B cell (primary cell): ENCODE measurements at regions not wholly inside any gene's neighbourhood (a gene's known extent, or its start where the extent isn't known, plus 50 kb on each side); places are given as distances from the start of the nearest gene placed in this dataset.

Source experiments
- ATAC-seq: fragments of 200-7000 bp; cut with Tn5 transposase; one replicate; pipeline ENCODE4 v1.10.0; 2021; ENCODE audit warnings: low read depth, mild to moderate bottlenecking, moderate number of reproducible peaks, moderate library complexity
- CTCF ChIA-PET: fragments of 350-600 bp; sonication (Branson Sonifier 250); formaldehyde crosslinking; loops from one replicate; lab custom pipeline; 2021; ENCODE audit warnings: antibody characterized with exemption, inconsistent platforms; lab: Charles Lee
- POLR2A ChIA-PET: fragments of 350-600 bp; sonication (Branson Sonifier 250); formaldehyde crosslinking; loops from one replicate; lab custom pipeline; 2021; ENCODE audit warnings: antibody characterized with exemption; lab: Charles Lee
- DNase-seq: peaks from one replicate; pipeline ENCODE4 v3.0.0; 2013
- H2AFZ ChIP-seq: 2 replicates; pipeline ENCODE4 v1.6.1; 2012; ENCODE audit warnings: mild to moderate bottlenecking, low read depth, low read length; ENCODE audit not compliant: insufficient read depth, poor library complexity, severe bottlenecking
- H3K27ac ChIP-seq, 2 donors: 1 replicate in 1 of 2; 2 replicates in 1 of 2; pipeline ENCODE4 v1.5.1; 2012 to 2013; ENCODE audit warnings: low read length in 2 of 2, mild to moderate bottlenecking in 2 of 2, moderate library complexity in 1 of 2
- H3K27me3 ChIP-seq, 4 experiments: fragments of 200-600 bp in 1 of 4; sonication (generic) in 1 of 4; replicated peaks in 1 of 4; 1 replicate in 2 of 4; 2 replicates in 2 of 4; pipeline versions ENCODE4 v1.6.1 to v1.7.0; 2013 to 2016; ENCODE audit warnings: low read length in 3 of 4, mild to moderate bottlenecking in 2 of 4, mixed read lengths in 1 of 4, moderate library complexity in 1 of 4; ENCODE audit not compliant: insufficient read depth in 4 of 4, control insufficient read depth in 3 of 4; ENCODE audit errors: control extremely low read depth in 1 of 4
- H3K36me3 ChIP-seq, 2 experiments: replicated peaks in 1 of 2; 1 replicate in 1 of 2; 2 replicates in 1 of 2; pipeline versions ENCODE4 v1.6.1 to v1.7.1; 2013; ENCODE audit warnings: low read length in 1 of 2; ENCODE audit not compliant: insufficient read depth in 2 of 2, control insufficient read depth in 1 of 2; ENCODE audit errors: control extremely low read depth in 1 of 2, extremely low read depth in 1 of 2
- H3K4me1 ChIP-seq, 2 donors: fragments of 200-600 bp in 1 of 2; sonication (generic) in 1 of 2; 1 replicate in 1 of 2; 2 replicates in 1 of 2; pipeline versions ENCODE4 v1.5.1 to v1.6.1; 2013 to 2017; ENCODE audit warnings: low read length in 2 of 2; ENCODE audit not compliant: control insufficient read depth in 2 of 2, insufficient read depth in 2 of 2
- H3K4me2 ChIP-seq: replicated peaks from 2 replicates; pipeline ENCODE3; 2012; ENCODE audit warnings: mild to moderate bottlenecking, low read depth, low read length; ENCODE audit not compliant: poor library complexity, severe bottlenecking
- H3K4me3 ChIP-seq, 5 experiments: fragments of 200-600 bp in 1 of 5; sonication (generic) in 1 of 5; 1 replicate in 3 of 5; 2 replicates in 2 of 5; pipeline versions ENCODE4 v1.5.1 to v1.7.0; 2011 to 2016; ENCODE audit warnings: low read length in 4 of 5, mild to moderate bottlenecking in 4 of 5, low read depth in 2 of 5, control low read depth in 1 of 5, moderate library complexity in 1 of 5; ENCODE audit not compliant: insufficient read depth in 1 of 5; ENCODE audit errors: control extremely low read depth in 1 of 5, extremely low read depth in 1 of 5
- H3K79me2 ChIP-seq: fragments of 200-600 bp; sonication (generic); one replicate; pipeline ENCODE4 v1.6.0; 2016; ENCODE audit warnings: low read length; ENCODE audit not compliant: control insufficient read depth, insufficient read depth
- H3K9ac ChIP-seq: fragments of 200-600 bp; sonication (generic); 2 replicates; pipeline ENCODE4 v1.6.1; 2017; ENCODE audit warnings: mild to moderate bottlenecking, low read length, moderate library complexity
- H3K9me3 ChIP-seq, 3 donors: one replicate each; pipeline versions ENCODE4 v1.6.1 to v1.7.1; 2013; ENCODE audit warnings: low read length in 2 of 3; ENCODE audit not compliant: control insufficient read depth in 2 of 3, insufficient read depth in 1 of 3; ENCODE audit errors: control extremely low read depth in 1 of 3
- H4K20me1 ChIP-seq: 2 replicates; pipeline ENCODE4 v1.6.0; 2012; ENCODE audit warnings: mild to moderate bottlenecking, low read length; ENCODE audit not compliant: insufficient read depth, control insufficient read depth, poor library complexity, severe bottlenecking
- H3K27ac Mint-ChIP-seq: one replicate; pipeline ENCODE4 v1.8.0; 2021; ENCODE audit warnings: mixed read lengths
- H3K27me3 Mint-ChIP-seq: one replicate; pipeline ENCODE4 v1.8.0; 2021; ENCODE audit warnings: mixed read lengths
- H3K4me1 Mint-ChIP-seq: one replicate; pipeline ENCODE4 v1.8.0; 2021; ENCODE audit warnings: mixed read lengths
- H3K4me3 Mint-ChIP-seq: one replicate; pipeline ENCODE4 v1.8.0; 2021; ENCODE audit warnings: mixed read lengths
- H3K9me3 Mint-ChIP-seq: one replicate; pipeline ENCODE4 v1.8.0; 2022; ENCODE audit warnings: mixed read lengths; ENCODE audit not compliant: insufficient read depth
- EZH2 ChIP-seq: IDR thresholded peaks from 2 replicates; pipeline ENCODE4 v1.6.1; 2012; ENCODE audit warnings: borderline replicate concordance, low read depth, mild to moderate bottlenecking, moderate library complexity, low read length; ENCODE audit not compliant: insufficient read depth, poor library complexity, severe bottlenecking
- WGBS: methylation state at CpG from one replicate; pipeline ENCODE4 v1.1.5; 2013; ENCODE audit warnings: missing lambda C conversion rate; ENCODE audit not compliant: insufficient coverage; 5-methylcytosine and 5-hydroxymethylcytosine counted together
- intact Hi-C: fragments of 100-400 bp; cut with micrococcal nuclease; formaldehyde crosslinking; loops from one replicate; pipeline ENCODE4 v1.10.0; 2022
- TF ChIP-seq, protein P1 (sequence below): fragments of 200-600 bp; IDR thresholded peaks from one replicate; pipeline ENCODE4 v1.8.0; 2022; ENCODE audit warnings: antibody characterized with exemption, mild to moderate bottlenecking

DNA sequence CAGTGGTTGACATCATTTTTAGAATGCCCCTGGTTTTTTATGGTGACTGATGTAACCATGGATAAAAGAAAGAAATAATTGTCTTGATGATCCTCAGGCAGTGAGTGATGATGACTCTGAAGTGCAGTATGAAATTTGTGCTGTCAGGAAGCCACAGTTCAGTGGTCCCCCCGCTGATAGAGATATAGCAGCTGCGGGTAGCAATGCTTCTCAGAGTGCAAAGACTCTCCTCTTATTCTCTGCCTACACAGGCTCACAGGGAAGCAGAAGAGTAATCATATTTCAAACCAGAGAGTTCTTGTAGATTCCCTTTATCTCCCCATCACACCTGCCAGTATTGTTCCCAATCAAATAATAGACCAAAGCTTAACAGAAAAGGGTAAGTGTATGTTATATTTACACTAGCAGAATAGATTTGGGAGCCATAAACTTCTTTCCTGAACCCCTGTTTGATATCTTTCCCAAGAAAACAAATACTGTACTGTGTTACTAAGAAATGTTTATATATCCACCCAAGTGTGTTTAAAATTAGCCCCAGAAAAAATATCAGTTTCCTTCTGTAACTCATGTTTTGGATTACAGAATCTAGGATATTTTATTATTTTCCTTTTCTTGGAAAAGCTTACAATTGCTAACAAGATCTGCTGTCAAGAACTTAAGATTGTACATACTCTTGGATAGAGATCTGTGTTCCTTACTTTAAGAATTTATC is 1817.4 kb upstream of the FLRT2 start:
- POLR2A ChIA-PET = no interaction called here
- peaks cover 6% of the 10 kb centered on the region for H3K9me3 Mint-ChIP-seq
- no peak overlapping the region for H3K27ac Mint-ChIP-seq
- intact Hi-C loops = no loop called here
- no peak for ATAC-seq
- CTCF ChIA-PET = no interaction called here
- Histone ChIP-seq H3K4me2 (no peak overlapping the region), H3K4me3 (no peak overlapping the region), H3K36me3 (no peaks in the 10 kb centered on the region), H2AFZ (no peak overlapping the region), H4K20me1 (no peaks in the 10 kb centered on the region), H3K79me2 (no peaks in the 10 kb centered on the region), H3K4me1 (no peaks in the 10 kb centered on the region), H3K27me3 (no peaks in the 10 kb centered on the region), H3K9me3 (peaks cover 0 to 3% (median 1%) of the 10 kb centered on the region in 3 donors), H3K9ac (no peak overlapping the region), H3K27ac (no peak overlapping the region)
- H3K4me3 Mint-ChIP-seq = no peak overlapping the region
- no peak for DNase-seq
- 92% methylated on average over 2 of the region's 2 CpGs for WGBS
- no peaks in the 10 kb centered on the region for H3K27me3 Mint-ChIP-seq
- TF ChIP-seq, protein P1, sequence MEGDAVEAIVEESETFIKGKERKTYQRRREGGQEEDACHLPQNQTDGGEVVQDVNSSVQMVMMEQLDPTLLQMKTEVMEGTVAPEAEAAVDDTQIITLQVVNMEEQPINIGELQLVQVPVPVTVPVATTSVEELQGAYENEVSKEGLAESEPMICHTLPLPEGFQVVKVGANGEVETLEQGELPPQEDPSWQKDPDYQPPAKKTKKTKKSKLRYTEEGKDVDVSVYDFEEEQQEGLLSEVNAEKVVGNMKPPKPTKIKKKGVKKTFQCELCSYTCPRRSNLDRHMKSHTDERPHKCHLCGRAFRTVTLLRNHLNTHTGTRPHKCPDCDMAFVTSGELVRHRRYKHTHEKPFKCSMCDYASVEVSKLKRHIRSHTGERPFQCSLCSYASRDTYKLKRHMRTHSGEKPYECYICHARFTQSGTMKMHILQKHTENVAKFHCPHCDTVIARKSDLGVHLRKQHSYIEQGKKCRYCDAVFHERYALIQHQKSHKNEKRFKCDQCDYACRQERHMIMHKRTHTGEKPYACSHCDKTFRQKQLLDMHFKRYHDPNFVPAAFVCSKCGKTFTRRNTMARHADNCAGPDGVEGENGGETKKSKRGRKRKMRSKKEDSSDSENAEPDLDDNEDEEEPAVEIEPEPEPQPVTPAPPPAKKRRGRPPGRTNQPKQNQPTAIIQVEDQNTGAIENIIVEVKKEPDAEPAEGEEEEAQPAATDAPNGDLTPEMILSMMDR = no peak
- no peak for TF ChIP-seq EZH2
- no peaks in the 10 kb centered on the region for H3K4me1 Mint-ChIP-seq

DNA sequence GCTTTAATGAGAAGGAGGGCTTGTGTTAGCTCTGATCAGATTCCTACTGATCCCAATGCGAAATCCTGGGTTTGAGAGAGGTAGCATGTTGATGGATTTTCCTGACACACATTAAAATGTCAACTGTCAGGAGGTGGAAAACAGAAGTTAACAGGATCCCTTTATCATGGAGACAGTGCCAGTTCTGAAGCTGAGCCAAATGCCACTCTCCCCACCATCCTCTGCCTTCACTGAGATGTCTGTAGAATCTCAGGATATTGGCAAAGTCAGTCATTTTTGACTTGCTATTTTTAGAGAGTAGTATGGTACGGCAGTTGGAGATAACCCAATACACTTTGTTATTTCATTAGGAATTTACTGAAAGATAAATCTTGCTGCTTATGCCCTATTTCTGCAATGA is 1816.2 kb upstream of the FLRT2 start:
- Mint-ChIP-seq H3K27me3 (no peaks in the 10 kb centered on the region), H3K9me3 (peaks cover 6% of the 10 kb centered on the region), H3K27ac (no peak overlapping the region), H3K4me3 (no peak overlapping the region), H3K4me1 (no peaks in the 10 kb centered on the region)
- no CpG with 5 or more reads among the region's 2 CpGs for WGBS
- ChIA-PET POLR2A (no interaction called here), CTCF (no interaction called here)
- no peak overlapping the region for H2AFZ ChIP-seq
- no peak overlapping the region for H3K4me2 ChIP-seq
- no peak for TF ChIP-seq EZH2
- TF ChIP-seq, protein P1 = no peak
- H3K27ac ChIP-seq = no peak overlapping the region
- no peaks in the 10 kb centered on the region for H3K4me1 ChIP-seq
- no peaks in the 10 kb centered on the region for H4K20me1 ChIP-seq
- DNase-seq (no peak), ATAC-seq (no peak)
- H3K9me3 ChIP-seq = peaks cover 1 to 3% (median 3%) of the 10 kb centered on the region in 3 donors
- no peak overlapping the region for H3K9ac ChIP-seq
- H3K36me3 ChIP-seq = no peaks in the 10 kb centered on the region
- H3K4me3 ChIP-seq = no peak overlapping the region
- intact Hi-C loops = no loop called here
- no peaks in the 10 kb centered on the region for H3K27me3 ChIP-seq
- H3K79me2 ChIP-seq = no peaks in the 10 kb centered on the region
